Activated CD8-positive, alpha-beta T cell treated with anti-CD3 and anti-CD28 coated beads for 36 hours (primary cell): ENCODE measurements at regions not wholly inside any gene's neighbourhood (a gene's known extent, or its start where the extent isn't known, plus 50 kb on each side); places are given as distances from the start of the nearest gene placed in this dataset.
"Not testable (repeated sequence)": the region's sequence is repeated elsewhere in the genome, so short reads cannot be mapped to it uniquely, and the experiment has no call there.

Experiments
- ATAC-seq: fragments of 200-7000 bp; cut with Tn5 transposase; one replicate; pipeline ENCODE4 v1.10.0; 2021; ENCODE audit warnings: mild to moderate bottlenecking, moderate library complexity
- CTCF ChIA-PET: fragments of 350-600 bp; sonication (Branson Sonifier 250); formaldehyde crosslinking; loops from one replicate; lab custom pipeline; 2021; ENCODE audit warnings: antibody characterized with exemption; lab: Charles Lee
- POLR2A ChIA-PET: fragments of 350-600 bp; sonication (Branson Sonifier 250); formaldehyde crosslinking; loops from one replicate; lab custom pipeline; 2021; ENCODE audit warnings: antibody characterized with exemption; lab: Charles Lee
- DNase-seq: peaks from one replicate; pipeline ENCODE4 v3.0.0-alpha.2; 2020
- H3K27ac Mint-ChIP-seq: one replicate; pipeline ENCODE4 v1.8.0; 2021; ENCODE audit warnings: mild to moderate bottlenecking, mixed read lengths
- H3K27me3 Mint-ChIP-seq: one replicate; pipeline ENCODE4 v1.8.0; 2021; ENCODE audit warnings: mixed read lengths
- H3K36me3 Mint-ChIP-seq: one replicate; pipeline ENCODE4 v1.8.0; 2021; ENCODE audit warnings: low read depth, mixed read lengths
- H3K4me1 Mint-ChIP-seq: one replicate; pipeline ENCODE4 v1.8.0; 2021; ENCODE audit warnings: low read depth, mixed read lengths
- H3K4me3 Mint-ChIP-seq: one replicate; pipeline ENCODE4 v1.8.0; 2021; ENCODE audit warnings: mild to moderate bottlenecking, moderate library complexity, mixed read lengths
- H3K9me3 Mint-ChIP-seq: one replicate; pipeline ENCODE4 v1.8.0; 2021; ENCODE audit warnings: mixed read lengths
- intact Hi-C: fragments of 100-400 bp; cut with micrococcal nuclease; formaldehyde crosslinking; loops from one replicate; pipeline ENCODE4 v1.10.0; 2022

GRCh38 chr9:62881811-62882210, 1692.0 kb downstream of the SPATA31A7 start:
- POLR2A ChIA-PET, H3K4me3 Mint-ChIP-seq, DNase-seq, intact Hi-C loops, H3K4me1 Mint-ChIP-seq, H3K36me3 Mint-ChIP-seq, H3K27ac Mint-ChIP-seq, CTCF ChIA-PET, ATAC-seq, H3K9me3 Mint-ChIP-seq: not testable (repeated sequence)
- peaks cover 23% of the 10 kb centered on the region for H3K27me3 Mint-ChIP-seq

- not testable (repeated sequence) for ATAC-seq
Measured at GRCh38 chr9:62882717-62883116, 1692.9 kb downstream of the SPATA31A7 start.

DNA sequence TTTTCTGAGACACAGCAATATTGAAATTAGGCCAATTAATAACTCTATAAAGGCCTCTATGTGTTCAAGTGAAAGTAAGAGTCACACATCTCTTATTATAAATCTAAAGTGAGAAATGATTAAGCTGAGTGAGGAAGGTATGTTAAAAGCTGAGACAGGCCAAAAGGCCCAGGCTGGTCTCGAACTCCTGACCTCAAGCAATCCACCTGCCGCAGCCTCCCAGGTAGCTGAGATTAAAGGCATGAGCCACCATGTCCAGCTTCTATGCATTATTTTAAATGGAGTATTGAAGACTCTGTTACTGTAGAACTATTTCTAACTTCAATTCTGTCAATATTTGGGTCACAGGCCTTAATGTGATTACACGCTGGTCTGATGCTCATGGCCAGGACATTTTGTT, 1706.9 kb downstream of the SPATA31A7 start:
- H3K27me3 Mint-ChIP-seq, intact Hi-C loops, POLR2A ChIA-PET, CTCF ChIA-PET, ATAC-seq, DNase-seq, H3K36me3 Mint-ChIP-seq, H3K4me1 Mint-ChIP-seq, H3K27ac Mint-ChIP-seq, H3K9me3 Mint-ChIP-seq, H3K4me3 Mint-ChIP-seq: not testable (repeated sequence)

More at GRCh38 chr9:62882717-62883116, 1692.9 kb downstream of the SPATA31A7 start:
- H3K27ac Mint-ChIP-seq, POLR2A ChIA-PET, DNase-seq, H3K4me3 Mint-ChIP-seq, H3K9me3 Mint-ChIP-seq, H3K4me1 Mint-ChIP-seq, CTCF ChIA-PET, H3K36me3 Mint-ChIP-seq, intact Hi-C loops: not testable (repeated sequence)
- H3K27me3 Mint-ChIP-seq, result peaks cover 22% of the 10 kb centered on the region

DNA sequence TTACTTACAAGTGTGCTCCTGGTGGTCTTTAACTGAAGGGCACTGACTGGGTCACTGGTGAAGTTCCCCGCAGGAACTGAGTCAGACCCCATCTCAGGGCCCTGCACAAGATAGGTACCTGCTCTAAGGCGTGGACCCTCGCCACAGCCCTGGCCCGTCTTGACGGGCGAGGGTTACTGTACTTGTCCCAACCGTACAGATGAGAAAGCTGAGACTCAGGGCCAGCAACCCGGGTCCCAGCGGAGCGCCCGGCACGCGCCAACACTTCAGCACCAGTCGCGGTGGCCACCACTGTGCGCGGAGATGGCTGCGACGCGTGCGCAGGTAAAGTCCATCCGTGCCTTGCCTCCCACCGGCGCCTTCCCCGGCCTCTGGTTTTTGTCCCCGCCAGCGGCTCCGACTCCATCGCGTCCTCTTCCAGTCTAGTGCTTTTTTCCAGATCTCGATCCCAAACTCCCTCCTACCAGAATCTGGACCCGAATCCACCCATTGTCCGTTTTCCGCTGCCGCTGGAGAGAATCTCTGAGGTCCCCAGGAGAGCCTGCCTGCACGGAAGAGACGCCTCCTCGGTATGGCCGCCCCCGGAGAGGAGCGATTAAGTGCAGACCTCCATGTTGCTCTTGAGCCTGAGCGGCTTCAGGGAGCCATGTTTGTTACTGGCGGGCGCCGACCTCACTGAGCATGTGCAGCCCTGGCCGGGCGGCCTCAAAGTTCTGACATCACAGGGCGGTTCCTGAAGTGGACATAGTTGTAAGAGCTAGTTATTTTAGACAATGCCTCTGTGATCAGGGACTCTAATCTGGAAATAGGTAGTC, 1707.8 kb downstream of the SPATA31A7 start:
- H3K36me3 Mint-ChIP-seq, H3K27me3 Mint-ChIP-seq, ATAC-seq, POLR2A ChIA-PET, H3K9me3 Mint-ChIP-seq, H3K4me1 Mint-ChIP-seq, CTCF ChIA-PET, intact Hi-C loops: not testable (repeated sequence)
- peak overlapping the region; percentile 54 for H3K4me3 Mint-ChIP-seq
- H3K27ac Mint-ChIP-seq, result peak overlapping the region; percentile 66
- peak; percentile 61 for DNase-seq

- ATAC-seq, DNase-seq, intact Hi-C loops, H3K9me3 Mint-ChIP-seq, CTCF ChIA-PET, H3K36me3 Mint-ChIP-seq, H3K27ac Mint-ChIP-seq, H3K4me1 Mint-ChIP-seq, POLR2A ChIA-PET, H3K4me3 Mint-ChIP-seq, H3K27me3 Mint-ChIP-seq: not testable (repeated sequence)
Measured at GRCh38 chr9:62899666-62900065, 1709.8 kb downstream of the SPATA31A7 start.

DNA sequence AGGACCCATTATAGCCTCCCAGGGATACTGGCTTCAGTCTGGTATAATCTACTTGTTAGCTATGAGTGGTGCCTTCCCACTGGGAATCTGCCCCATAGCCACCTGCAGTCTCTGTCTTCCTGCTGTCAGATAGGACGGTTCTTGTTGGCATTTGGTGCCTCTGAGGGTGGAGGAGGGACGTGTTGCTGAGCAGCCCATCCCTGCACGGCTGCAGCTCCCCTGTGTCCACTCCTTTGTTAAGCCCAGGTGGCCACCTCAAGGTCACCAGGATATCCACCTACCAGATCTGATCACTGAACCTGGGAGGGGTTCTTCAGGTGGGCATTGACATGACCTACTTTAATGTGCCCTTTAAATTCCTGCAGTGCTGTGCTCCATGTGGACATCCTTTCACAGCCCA, 1714.2 kb downstream of the SPATA31A7 start:
- H3K27ac Mint-ChIP-seq, H3K36me3 Mint-ChIP-seq, POLR2A ChIA-PET, ATAC-seq, H3K27me3 Mint-ChIP-seq, H3K9me3 Mint-ChIP-seq, CTCF ChIA-PET, DNase-seq, H3K4me1 Mint-ChIP-seq, H3K4me3 Mint-ChIP-seq, intact Hi-C loops: not testable (repeated sequence)

- H3K36me3 Mint-ChIP-seq, POLR2A ChIA-PET, CTCF ChIA-PET, H3K27ac Mint-ChIP-seq, intact Hi-C loops, H3K9me3 Mint-ChIP-seq, H3K27me3 Mint-ChIP-seq, ATAC-seq, H3K4me3 Mint-ChIP-seq, H3K4me1 Mint-ChIP-seq, DNase-seq: not testable (repeated sequence)
Measured at GRCh38 chr9:62905722-62906121, 1715.9 kb downstream of the SPATA31A7 start.

DNA sequence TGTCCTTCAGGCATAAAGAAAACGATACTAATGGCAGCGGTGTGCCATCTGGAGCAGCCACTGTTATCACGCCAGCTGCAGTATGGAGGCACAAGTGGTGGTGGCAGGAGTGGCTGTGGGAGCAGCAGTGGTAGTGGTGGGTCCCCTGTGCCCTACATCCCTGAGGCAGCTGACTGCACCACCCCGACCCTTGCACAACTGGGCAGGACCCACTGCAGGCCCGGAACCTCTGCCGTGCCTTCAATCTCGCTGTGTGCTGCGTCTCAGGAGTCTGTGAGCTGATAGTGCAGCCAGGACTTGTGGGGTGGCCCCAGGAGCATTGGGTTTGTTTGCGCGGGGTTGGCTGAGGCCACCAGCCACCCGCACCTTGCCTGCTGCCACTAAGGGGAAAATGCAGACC, 1718.0 kb downstream of the SPATA31A7 start:
- H3K9me3 Mint-ChIP-seq, CTCF ChIA-PET, H3K27me3 Mint-ChIP-seq, H3K36me3 Mint-ChIP-seq, H3K27ac Mint-ChIP-seq, H3K4me3 Mint-ChIP-seq, ATAC-seq, intact Hi-C loops, DNase-seq, H3K4me1 Mint-ChIP-seq, POLR2A ChIA-PET: not testable (repeated sequence)

GRCh38 chr9:62908271-62908670, 1718.4 kb downstream of the SPATA31A7 start:
- intact Hi-C loops, POLR2A ChIA-PET, ATAC-seq, H3K36me3 Mint-ChIP-seq, H3K4me1 Mint-ChIP-seq, H3K9me3 Mint-ChIP-seq, DNase-seq, H3K27ac Mint-ChIP-seq, CTCF ChIA-PET, H3K27me3 Mint-ChIP-seq, H3K4me3 Mint-ChIP-seq: not testable (repeated sequence)

GRCh38 chr9:62909447-62909846, 1719.6 kb downstream of the SPATA31A7 start:
- H3K27me3 Mint-ChIP-seq, result not testable (repeated sequence)

DNA sequence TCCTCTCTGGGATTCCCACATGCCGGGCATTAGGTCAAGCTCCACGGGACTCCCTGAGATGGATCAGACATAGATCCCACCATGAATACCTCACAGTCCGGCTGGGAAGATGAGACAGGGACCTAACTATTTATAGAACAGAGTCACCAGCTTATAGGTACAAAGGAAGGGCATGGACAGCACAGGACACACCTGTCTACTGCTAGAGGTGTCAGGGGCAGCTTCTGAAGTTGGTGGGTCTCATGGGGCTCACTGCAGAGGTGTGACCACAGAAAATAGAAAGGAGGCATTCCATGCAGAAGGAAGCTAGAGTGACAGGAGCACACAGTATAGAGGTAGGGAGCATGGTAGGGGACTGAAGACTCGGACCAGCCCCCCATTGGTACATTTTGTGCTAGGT, 1722.4 kb downstream of the SPATA31A7 start:
- H3K4me3 Mint-ChIP-seq, H3K36me3 Mint-ChIP-seq, H3K27ac Mint-ChIP-seq, CTCF ChIA-PET, intact Hi-C loops, H3K9me3 Mint-ChIP-seq, H3K4me1 Mint-ChIP-seq, ATAC-seq, H3K27me3 Mint-ChIP-seq, POLR2A ChIA-PET, DNase-seq: not testable (repeated sequence)

More at GRCh38 chr9:62909447-62909846, 1719.6 kb downstream of the SPATA31A7 start:
- ATAC-seq, POLR2A ChIA-PET, CTCF ChIA-PET, H3K36me3 Mint-ChIP-seq, H3K4me3 Mint-ChIP-seq, intact Hi-C loops, H3K9me3 Mint-ChIP-seq, H3K4me1 Mint-ChIP-seq, H3K27ac Mint-ChIP-seq, DNase-seq: not testable (repeated sequence)

DNA sequence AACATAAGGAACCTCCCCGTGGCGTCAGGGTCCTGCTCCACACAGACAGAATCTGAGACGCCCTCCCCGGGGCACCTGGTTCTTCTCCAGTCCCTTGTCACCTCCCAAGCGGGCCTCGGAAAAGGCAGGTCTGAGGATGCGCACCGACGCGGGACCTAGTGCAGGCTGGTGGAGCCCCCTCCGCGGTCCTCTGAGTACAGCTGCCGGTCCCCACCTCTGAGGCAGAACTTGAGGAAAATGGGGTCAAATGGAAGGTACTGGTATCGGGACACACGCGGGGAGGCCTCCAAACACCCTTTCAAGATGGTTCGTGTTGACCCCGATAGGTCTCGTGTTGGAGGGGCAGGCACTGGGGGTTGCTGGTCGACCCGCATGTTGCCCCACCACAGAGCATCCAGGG, 1725.3 kb downstream of the SPATA31A7 start:
- H3K27ac Mint-ChIP-seq, H3K4me3 Mint-ChIP-seq, H3K27me3 Mint-ChIP-seq, POLR2A ChIA-PET, intact Hi-C loops, H3K36me3 Mint-ChIP-seq, CTCF ChIA-PET, ATAC-seq, H3K4me1 Mint-ChIP-seq, DNase-seq, H3K9me3 Mint-ChIP-seq: not testable (repeated sequence)
